GM20431 (cell line): ENCODE measurements at regions not wholly inside any gene's neighbourhood (a gene's known extent, or its start where the extent isn't known, plus 50 kb on each side); places are given as distances from the start of the nearest gene placed in this dataset.
"Not testable (repeated sequence)": the region's sequence is repeated elsewhere in the genome, so short reads cannot be mapped to it uniquely, and the experiment has no call there.

Source experiments
- in situ Hi-C: fragments of 300-500 bp; cut with MseI, MboI; formaldehyde crosslinking; loops from one replicate; pipeline ENCODE4 v1.15.0; 2020; ENCODE audit warnings: low sequenced_read_pairs; ENCODE audit not compliant: unreplicated experiment

- in situ Hi-C loops = loop anchor here (25.0 kb wide), 1 partner anchor 110 kb away; the partner anchor contains the start of gene CCL19
These were observed 87.4 kb upstream of the CCL21 start for GRCh38 chr9:34797367-34797766.

- in situ Hi-C loops = loop anchor here (25.0 kb wide), 1 partner anchor 110 kb away; the partner anchor contains the start of gene CCL19
These were observed 87.0 kb upstream of the CCL21 start for GRCh38 chr9:34796924-34797323.

- in situ Hi-C loops = loop anchor here (25.0 kb wide), 1 partner anchor 106 kb away; the partner anchor contains the start of gene CCL19
These were observed 83.5 kb upstream of the CCL21 start for GRCh38 chr9:34793428-34793827.

- in situ Hi-C loops = loop anchor here (25.0 kb wide), 1 partner anchor 97 kb away; the partner anchor contains the start of gene CCL19
These were observed 74.1 kb upstream of the CCL21 start for GRCh38 chr9:34783951-34784487.

- in situ Hi-C loops = loop anchor here (25.0 kb wide), 1 partner anchor 95 kb away; the partner anchor contains the start of gene CCL19
These were observed 72.4 kb upstream of the CCL21 start for GRCh38 chr9:34782372-34782771.

- in situ Hi-C loops = loop anchor here (25.0 kb wide), 1 partner anchor 90 kb away; the partner anchor contains the start of gene CCL19
These were observed 67.7 kb upstream of the CCL21 start for GRCh38 chr9:34777666-34778065.

GRCh38 chr9:34773955-34774354, 64.0 kb upstream of the CCL21 start:
- in situ Hi-C loops = no loop called here

- in situ Hi-C loops = no loop called here
These were observed 63.5 kb upstream of the CCL21 start for GRCh38 chr9:34773306-34773910.

GRCh38 chr9:34771007-34771406, 61.1 kb upstream of the CCL21 start:
- in situ Hi-C loops = no loop called here

- in situ Hi-C loops = not testable (repeated sequence)
These were observed 57.2 kb upstream of the CCL21 start for GRCh38 chr9:34767087-34767486.

GRCh38 chr9:34760196-34761040, 50.5 kb upstream of the CCL21 start:
- in situ Hi-C loops = not testable (repeated sequence)
